ENCODE measurements at regions not wholly inside any gene's neighbourhood (a gene's known extent, or its start where the extent isn't known, plus 50 kb on each side); places are given as distances from the start of the nearest gene placed in this dataset.

GRCh38 chr4:4696530-4696929 lies 154.7 kb upstream of the STX18 start:
- Histone ChIP-seq H3K4me3 (no peak overlapping the region), H3K27ac (no peak overlapping the region), H3K4me1 (replicated peaks in 1 of 2) (peaks cover 4 to 7% of the 10 kb centered on the region in 2 donors)
- in situ Hi-C loops (cut with MboI; ENCODE audit: low pct_unique_long_range_greater_than_20kb in 2 of 9, low sequenced_read_pairs in 9 of 9, unreplicated experiment in 9 of 9), result loop anchor here in 1 of 9 experiments (25.0 kb wide), 1 partner anchor 166 kb away; the partner anchor contains the start of gene MSX1
- ATAC-seq (replicated peaks in 6 of 8), result peak in 2 of 8 experiments; percentile 44 to 54
- WGBS, 10 experiments, result 61 to 93% (median 78%) methylated on average over 2 to 7 of the region's 9 CpGs; no CpG with 5 or more reads in 5 of the 10 experiments

GRCh38 chr4:4695497-4695896 lies 153.6 kb upstream of the STX18 start:
- H3K4me1 ChIP-seq (replicated peaks in 1 of 2), result peaks cover 4 to 7% of the 10 kb centered on the region in 2 donors
- no peak overlapping the region for H3K4me3 ChIP-seq
- no peak overlapping the region for H3K27ac ChIP-seq
- in situ Hi-C loops (cut with MboI; ENCODE audit: low pct_unique_long_range_greater_than_20kb in 2 of 9, low sequenced_read_pairs in 9 of 9, unreplicated experiment in 9 of 9), result loop anchor here in 1 of 9 experiments (25.0 kb wide), 1 partner anchor 167 kb away; the partner anchor contains the start of gene MSX1
- ATAC-seq (replicated peaks in 6 of 8), result no peak
- WGBS, 10 experiments, result 33 to 100% (median 93%) methylated on average over 1 of the region's 1 CpG; no CpG with 5 or more reads in 6 of the 10 experiments

- in situ Hi-C loops (cut with MboI; ENCODE audit: low pct_unique_long_range_greater_than_20kb in 2 of 9, low sequenced_read_pairs in 9 of 9, unreplicated experiment in 9 of 9), result loop anchor here in 1 of 9 experiments (25.0 kb wide), 1 partner anchor 167 kb away; the partner anchor contains the start of gene MSX1
- no peak overlapping the region for H3K4me3 ChIP-seq
- no peak for ATAC-seq (replicated peaks in 6 of 8)
Measured at GRCh38 chr4:4694827-4695226, 153.0 kb upstream of the STX18 start.

GRCh38 chr4:4694296-4694772 lies 152.5 kb upstream of the STX18 start:
- Histone ChIP-seq H3K27ac (no peak overlapping the region), H3K4me3 (no peak overlapping the region), H3K4me1 (replicated peaks in 1 of 2) (peaks cover 4 to 7% of the 10 kb centered on the region in 2 donors)
- ATAC-seq (replicated peaks in 6 of 8), result peak in 7 of 8 experiments; percentile 17 to 84 (median 55)
- in situ Hi-C loops (cut with MboI; ENCODE audit: low pct_unique_long_range_greater_than_20kb in 2 of 9, low sequenced_read_pairs in 9 of 9, unreplicated experiment in 9 of 9), result loop anchor here in 1 of 9 experiments (25.0 kb wide), 1 partner anchor 168 kb away; the partner anchor contains the start of gene MSX1
- WGBS, 10 experiments, result 20 to 60% (median 47%) methylated on average over 1 to 4 of the region's 5 CpGs; no CpG with 5 or more reads in 6 of the 10 experiments

More at GRCh38 chr4:4694827-4695226, 153.0 kb upstream of the STX18 start:
- H3K27ac ChIP-seq, result no peak overlapping the region
- H3K4me1 ChIP-seq (replicated peaks in 1 of 2), result peaks cover 4 to 7% of the 10 kb centered on the region in 2 donors

GRCh38 chr4:4693755-4694295 lies 152.0 kb upstream of the STX18 start:
- Histone ChIP-seq H3K4me1 (replicated peaks in 1 of 2) (peaks cover 4 to 7% of the 10 kb centered on the region in 2 donors), H3K4me3 (no peak overlapping the region), H3K27ac (no peak overlapping the region)
- in situ Hi-C loops (cut with MboI; ENCODE audit: low pct_unique_long_range_greater_than_20kb in 2 of 9, low sequenced_read_pairs in 9 of 9, unreplicated experiment in 9 of 9), result loop anchor here in 1 of 9 experiments (25.0 kb wide), 1 partner anchor 168 kb away; the partner anchor contains the start of gene MSX1
- WGBS, 10 experiments, result 31 to 100% (median 79%) methylated on average over 1 to 6 of the region's 8 CpGs; no CpG with 5 or more reads in 3 of the 10 experiments
- ATAC-seq (replicated peaks in 6 of 8), result no peak

GRCh38 chr4:4693258-4693657 lies 151.4 kb upstream of the STX18 start:
- no peak for ATAC-seq (replicated peaks in 6 of 8)
- WGBS, 10 experiments, result 40 to 100% (median 98%) methylated on average over 1 to 3 of the region's 3 CpGs; no CpG with 5 or more reads in 2 of the 10 experiments
- H3K27ac ChIP-seq, result no peak overlapping the region
- H3K4me3 ChIP-seq, result no peak overlapping the region
- peaks cover 4 to 7% of the 10 kb centered on the region in 2 donors for H3K4me1 ChIP-seq (replicated peaks in 1 of 2)
- in situ Hi-C loops (cut with MboI; ENCODE audit: low pct_unique_long_range_greater_than_20kb in 2 of 9, low sequenced_read_pairs in 9 of 9, unreplicated experiment in 9 of 9), result loop anchor here in 1 of 9 experiments (25.0 kb wide), 1 partner anchor 169 kb away; the partner anchor contains the start of gene MSX1

- 50 to 100% (median 88%) methylated on average over 1 to 2 of the region's 2 CpGs; no CpG with 5 or more reads in 5 of the 10 experiments for WGBS, 10 experiments
- ATAC-seq (replicated peaks in 6 of 8), result no peak
- Histone ChIP-seq H3K4me1 (replicated peaks in 1 of 2) (peaks cover 0 to 7% of the 10 kb centered on the region in 2 donors), H3K27ac (no peak overlapping the region), H3K4me3 (no peak overlapping the region)
- in situ Hi-C loops (cut with MboI; ENCODE audit: low pct_unique_long_range_greater_than_20kb in 2 of 9, low sequenced_read_pairs in 9 of 9, unreplicated experiment in 9 of 9), result loop anchor here in 1 of 9 experiments (25.0 kb wide), 1 partner anchor 171 kb away; the partner anchor contains the start of gene MSX1
Measured at GRCh38 chr4:4690854-4691253, 149.0 kb upstream of the STX18 start.

- WGBS, 10 experiments, result 46 to 100% (median 87%) methylated on average over 1 to 6 of the region's 8 CpGs; no CpG with 5 or more reads in 3 of the 10 experiments
- H3K4me1 ChIP-seq (replicated peaks in 1 of 2), result peaks cover 5 to 14% of the 10 kb centered on the region in 2 donors
- in situ Hi-C loops (cut with MboI; ENCODE audit: low pct_unique_long_range_greater_than_20kb in 2 of 9, low sequenced_read_pairs in 9 of 9, unreplicated experiment in 9 of 9), result loop anchor here in 1 of 9 experiments (25.0 kb wide), 1 partner anchor 172 kb away; the partner anchor contains the start of gene MSX1
- H3K4me3 ChIP-seq, result no peak overlapping the region
- ATAC-seq (replicated peaks in 6 of 8), result no peak
- no peak overlapping the region for H3K27ac ChIP-seq
Measured at GRCh38 chr4:4689694-4690440, 148.0 kb upstream of the STX18 start.

GRCh38 chr4:4687935-4688727 lies 146.3 kb upstream of the STX18 start:
- no peak for ATAC-seq (replicated peaks in 6 of 8)

GRCh38 chr4:4687100-4687499 lies 145.3 kb upstream of the STX18 start:
- ATAC-seq (replicated peaks in 6 of 8), result no peak
- Histone ChIP-seq H3K4me1 (replicated peaks in 1 of 2) (peaks cover 5 to 7% of the 10 kb centered on the region in 2 donors), H3K27ac (no peak overlapping the region), H3K4me3 (no peak overlapping the region)
- in situ Hi-C loops (cut with MboI; ENCODE audit: low pct_unique_long_range_greater_than_20kb in 2 of 9, low sequenced_read_pairs in 9 of 9, unreplicated experiment in 9 of 9), result loop anchor here in 1 of 9 experiments (25.0 kb wide), 1 partner anchor 175 kb away; the partner anchor contains the start of gene MSX1
- WGBS, 10 experiments, result 66 to 100% (median 95%) methylated on average over 1 to 4 of the region's 4 CpGs; no CpG with 5 or more reads in 1 of the 10 experiments

More at GRCh38 chr4:4687935-4688727, 146.3 kb upstream of the STX18 start:
- 0 to 75% (median 64%) methylated on average over 1 to 12 of the region's 17 CpGs; no CpG with 5 or more reads in 3 of the 10 experiments for WGBS, 10 experiments
- in situ Hi-C loops (cut with MboI; ENCODE audit: low pct_unique_long_range_greater_than_20kb in 2 of 9, low sequenced_read_pairs in 9 of 9, unreplicated experiment in 9 of 9), result loop anchor here in 1 of 9 experiments (25.0 kb wide), 1 partner anchor 174 kb away; the partner anchor contains the start of gene MSX1
- H3K27ac ChIP-seq, result no peak overlapping the region
- no peak overlapping the region for H3K4me3 ChIP-seq
- peaks cover 5 to 7% of the 10 kb centered on the region in 2 donors for H3K4me1 ChIP-seq (replicated peaks in 1 of 2)

- Histone ChIP-seq H3K4me1 (replicated peaks in 1 of 2) (peaks cover 5 to 7% of the 10 kb centered on the region in 2 donors), H3K4me3 (no peak overlapping the region), H3K27ac (no peak overlapping the region)
- in situ Hi-C loops (cut with MboI; ENCODE audit: low pct_unique_long_range_greater_than_20kb in 2 of 9, low sequenced_read_pairs in 9 of 9, unreplicated experiment in 9 of 9), result loop anchor here in 1 of 9 experiments (25.0 kb wide), 1 partner anchor 176 kb away; the partner anchor contains the start of gene MSX1
- peak in 5 of 8 experiments; percentile 16 to 57 (median 23) for ATAC-seq (replicated peaks in 6 of 8)
- 0 to 96% (median 44%) methylated on average over 1 to 5 of the region's 10 CpGs; no CpG with 5 or more reads in 1 of the 10 experiments for WGBS, 10 experiments
Measured at GRCh38 chr4:4685810-4686795, 144.3 kb upstream of the STX18 start.

All from motor neuron (in vitro differentiated cells).